Neural progenitor cell (in vitro differentiated cells): ENCODE measurements at regions not wholly inside any gene's neighbourhood (a gene's known extent, or its start where the extent isn't known, plus 50 kb on each side); places are given as distances from the start of the nearest gene placed in this dataset.

ENCODE experiments used
- DNase-seq: peaks from one replicate; pipeline ENCODE4 v3.0.0-alpha.2; 2016; ENCODE audit warnings: low spot score
- H2AFZ ChIP-seq: fragments of 200-600 bp; sonication (generic); replicated peaks from 2 replicates; pipeline ENCODE4 v1.6.1; 2016; ENCODE audit warnings: antibody characterized with exemption
- H3F3A ChIP-seq: fragments of 200-600 bp; sonication (generic); 2 replicates; pipeline ENCODE4 v1.6.1; 2016; ENCODE audit warnings: antibody characterized with exemption, low read depth
- H3K27ac ChIP-seq: fragments of 200-600 bp; sonication (generic); 2 replicates; pipeline ENCODE4 v1.5.1; 2016; ENCODE audit warnings: mild to moderate bottlenecking
- H3K27me3 ChIP-seq: fragments of 200-600 bp; sonication (generic); 2 replicates; pipeline ENCODE4 v1.6.1; 2016; ENCODE audit warnings: mild to moderate bottlenecking, moderate library complexity
- H3K36me3 ChIP-seq: fragments of 200-600 bp; sonication (generic); 2 replicates; pipeline ENCODE4 v1.5.1; 2016
- H3K4me1 ChIP-seq: fragments of 200-600 bp; sonication (generic); 2 replicates; pipeline ENCODE4 v1.6.1; 2016; ENCODE audit warnings: mixed run types
- H3K4me2 ChIP-seq: fragments of 200-600 bp; sonication (generic); 2 replicates; pipeline ENCODE4 v1.6.1; 2016
- H3K4me3 ChIP-seq: fragments of 200-600 bp; sonication (generic); 2 replicates; pipeline ENCODE4 v1.5.1; 2016
- H3K79me2 ChIP-seq: fragments of 200-600 bp; sonication (generic); 2 replicates; pipeline ENCODE4 v1.6.1; 2016; ENCODE audit warnings: low read depth
- H3K9ac ChIP-seq: fragments of 200-600 bp; sonication (generic); 2 replicates; pipeline ENCODE4 v1.6.1; 2016
- H3K9me3 ChIP-seq: fragments of 200-600 bp; sonication (generic); 2 replicates; pipeline ENCODE4 v1.5.1; 2016; ENCODE audit warnings: low read depth
- H4K20me1 ChIP-seq: fragments of 200-600 bp; sonication (generic); 2 replicates; pipeline ENCODE4 v1.6.1; 2016; ENCODE audit warnings: low read depth
- H3K27ac Mint-ChIP-seq: 3 replicates; pipeline ENCODE4 v1.8.0; 2021; ENCODE audit warnings: mixed read lengths
- H3K27me3 Mint-ChIP-seq: 2 replicates; pipeline ENCODE4 v1.8.0; 2022; ENCODE audit warnings: low read depth, mild to moderate bottlenecking, inconsistent platforms, moderate library complexity, mixed read lengths; ENCODE audit not compliant: insufficient read depth
- H3K36me3 Mint-ChIP-seq: 3 replicates; pipeline ENCODE4 v1.8.0; 2021; ENCODE audit warnings: mixed read lengths
- H3K4me1 Mint-ChIP-seq: 3 replicates; pipeline ENCODE4 v1.8.0; 2021; ENCODE audit warnings: mixed read lengths
- H3K4me3 Mint-ChIP-seq: 3 replicates; pipeline ENCODE4 v1.8.0; 2021; ENCODE audit warnings: mild to moderate bottlenecking, moderate library complexity, mixed read lengths
- H3K9me3 Mint-ChIP-seq: 3 replicates; pipeline ENCODE4 v1.8.0; 2020; ENCODE audit warnings: mixed read lengths
- EZH2 ChIP-seq: fragments of 200-600 bp; sonication (generic); IDR thresholded peaks from 2 replicates; pipeline ENCODE4 v1.6.1; 2017; ENCODE audit warnings: antibody characterized with exemption, mild to moderate bottlenecking, moderate library complexity
- EZH2phosphoT487 ChIP-seq: fragments of 200-600 bp; sonication (generic); IDR thresholded peaks from 2 replicates; pipeline ENCODE4 v1.6.1; 2017; ENCODE audit warnings: antibody characterized with exemption
- TF ChIP-seq, protein P1 (sequence below): fragments of 200-600 bp; sonication (generic); IDR thresholded peaks from 2 replicates; pipeline ENCODE4 v1.5.1; 2017; ENCODE audit warnings: antibody characterized with exemption, mild to moderate bottlenecking

GRCh38 chr4:45576275-45576674 lies 547.6 kb downstream of the GABRG1 start:
- H3K27ac ChIP-seq: no peak overlapping the region
- no peaks in the 10 kb centered on the region for H3K36me3 Mint-ChIP-seq
- H3K4me1 ChIP-seq: no peaks in the 10 kb centered on the region
- H3K36me3 ChIP-seq: no peaks in the 10 kb centered on the region
- H3K4me2 ChIP-seq: no peak overlapping the region
- no peak overlapping the region for H3K4me3 Mint-ChIP-seq
- no peaks in the 10 kb centered on the region for H4K20me1 ChIP-seq
- H3K27me3 Mint-ChIP-seq: no peaks in the 10 kb centered on the region
- H3F3A ChIP-seq: no peaks in the 10 kb centered on the region
- no peaks in the 10 kb centered on the region for H3K79me2 ChIP-seq
- no peaks in the 10 kb centered on the region for H3K9me3 ChIP-seq
- H3K27ac Mint-ChIP-seq: no peak overlapping the region
- no peaks in the 10 kb centered on the region for H3K4me1 Mint-ChIP-seq
- H3K9me3 Mint-ChIP-seq: no peaks in the 10 kb centered on the region
- TF ChIP-seq EZH2phosphoT487: no peak
- TF ChIP-seq, protein P1, sequence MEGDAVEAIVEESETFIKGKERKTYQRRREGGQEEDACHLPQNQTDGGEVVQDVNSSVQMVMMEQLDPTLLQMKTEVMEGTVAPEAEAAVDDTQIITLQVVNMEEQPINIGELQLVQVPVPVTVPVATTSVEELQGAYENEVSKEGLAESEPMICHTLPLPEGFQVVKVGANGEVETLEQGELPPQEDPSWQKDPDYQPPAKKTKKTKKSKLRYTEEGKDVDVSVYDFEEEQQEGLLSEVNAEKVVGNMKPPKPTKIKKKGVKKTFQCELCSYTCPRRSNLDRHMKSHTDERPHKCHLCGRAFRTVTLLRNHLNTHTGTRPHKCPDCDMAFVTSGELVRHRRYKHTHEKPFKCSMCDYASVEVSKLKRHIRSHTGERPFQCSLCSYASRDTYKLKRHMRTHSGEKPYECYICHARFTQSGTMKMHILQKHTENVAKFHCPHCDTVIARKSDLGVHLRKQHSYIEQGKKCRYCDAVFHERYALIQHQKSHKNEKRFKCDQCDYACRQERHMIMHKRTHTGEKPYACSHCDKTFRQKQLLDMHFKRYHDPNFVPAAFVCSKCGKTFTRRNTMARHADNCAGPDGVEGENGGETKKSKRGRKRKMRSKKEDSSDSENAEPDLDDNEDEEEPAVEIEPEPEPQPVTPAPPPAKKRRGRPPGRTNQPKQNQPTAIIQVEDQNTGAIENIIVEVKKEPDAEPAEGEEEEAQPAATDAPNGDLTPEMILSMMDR: no peak
- no peak for TF ChIP-seq EZH2
- DNase-seq: no peak
- no peak overlapping the region for H2AFZ ChIP-seq
- no peak overlapping the region for H3K4me3 ChIP-seq
- no peak overlapping the region for H3K9ac ChIP-seq
- H3K27me3 ChIP-seq: no peaks in the 10 kb centered on the region

GRCh38 chr4:45569619-45570018 lies 554.2 kb downstream of the GABRG1 start:
- no peaks in the 10 kb centered on the region for H3K36me3 Mint-ChIP-seq
- H3K27me3 ChIP-seq: no peaks in the 10 kb centered on the region
- no peak overlapping the region for H3K9ac ChIP-seq
- no peaks in the 10 kb centered on the region for H3K4me1 Mint-ChIP-seq
- no peaks in the 10 kb centered on the region for H3K9me3 ChIP-seq
- no peaks in the 10 kb centered on the region for H3K36me3 ChIP-seq
- H2AFZ ChIP-seq: no peak overlapping the region
- H3K4me3 ChIP-seq: no peak overlapping the region
- no peaks in the 10 kb centered on the region for H3K27me3 Mint-ChIP-seq
- no peaks in the 10 kb centered on the region for H3K79me2 ChIP-seq
- peaks cover 2% of the 10 kb centered on the region for H3K9me3 Mint-ChIP-seq
- no peaks in the 10 kb centered on the region for H3F3A ChIP-seq
- no peak overlapping the region for H3K27ac ChIP-seq
- no peak overlapping the region for H3K27ac Mint-ChIP-seq
- no peak overlapping the region for H3K4me3 Mint-ChIP-seq
- no peaks in the 10 kb centered on the region for H3K4me1 ChIP-seq
- H4K20me1 ChIP-seq: no peaks in the 10 kb centered on the region
- TF ChIP-seq EZH2 (no peak), EZH2phosphoT487 (no peak)
- TF ChIP-seq, protein P1: no peak
- H3K4me2 ChIP-seq: no peak overlapping the region
- no peak for DNase-seq

GRCh38 chr4:45568694-45569093 lies 555.2 kb downstream of the GABRG1 start:
- Mint-ChIP-seq H3K4me3 (no peak overlapping the region), H3K27ac (no peak overlapping the region), H3K27me3 (no peaks in the 10 kb centered on the region), H3K4me1 (no peaks in the 10 kb centered on the region), H3K36me3 (no peaks in the 10 kb centered on the region), H3K9me3 (peaks cover 2% of the 10 kb centered on the region)
- no peaks in the 10 kb centered on the region for H3F3A ChIP-seq
- H3K36me3 ChIP-seq: no peaks in the 10 kb centered on the region
- no peaks in the 10 kb centered on the region for H3K4me1 ChIP-seq
- H3K4me3 ChIP-seq: no peak overlapping the region
- TF ChIP-seq, protein P1: no peak
- TF ChIP-seq EZH2phosphoT487 (no peak), EZH2 (no peak)
- DNase-seq: no peak
- H3K9me3 ChIP-seq: no peaks in the 10 kb centered on the region
- no peaks in the 10 kb centered on the region for H3K27me3 ChIP-seq
- no peak overlapping the region for H2AFZ ChIP-seq
- no peak overlapping the region for H3K27ac ChIP-seq
- no peaks in the 10 kb centered on the region for H4K20me1 ChIP-seq
- no peak overlapping the region for H3K9ac ChIP-seq
- H3K79me2 ChIP-seq: no peaks in the 10 kb centered on the region
- H3K4me2 ChIP-seq: no peak overlapping the region
